GM19463 (cell line): ENCODE measurements at regions not wholly inside any gene's neighbourhood (a gene's known extent, or its start where the extent isn't known, plus 50 kb on each side); places are given as distances from the start of the nearest gene placed in this dataset.

Experiments
- ATAC-seq: cut with Tn5 transposase; IDR thresholded peaks from one replicate; pipeline ENCODE4 v1.9.1; 2021; ENCODE audit warnings: mild to moderate bottlenecking, moderate library complexity; ENCODE audit not compliant: unreplicated experiment

GRCh38 chr16:82414476-82414875 is 212.3 kb upstream of the CDH13 start:
- no peak for ATAC-seq

GRCh38 chr16:82412770-82413169 is 214.0 kb upstream of the CDH13 start:
- ATAC-seq, result no peak

- no peak for ATAC-seq
Measured at GRCh38 chr16:82405736-82406135, 221.0 kb upstream of the CDH13 start.

- no peak for ATAC-seq
Measured at GRCh38 chr16:82404586-82405315, 222.0 kb upstream of the CDH13 start.

GRCh38 chr16:82402665-82403218 is 224.0 kb upstream of the CDH13 start:
- no peak for ATAC-seq

- no peak for ATAC-seq
Measured at GRCh38 chr16:82400046-82400445, 226.7 kb upstream of the CDH13 start.

- ATAC-seq, result no peak
Measured at GRCh38 chr16:82396509-82396908, 226.5 kb upstream of the MPHOSPH6 start.

- ATAC-seq, result no peak
Measured at GRCh38 chr16:82395212-82395611, 225.2 kb upstream of the MPHOSPH6 start.

- ATAC-seq, result no peak
Measured at GRCh38 chr16:82391690-82392089, 221.7 kb upstream of the MPHOSPH6 start.

GRCh38 chr16:82389956-82390650 is 220.1 kb upstream of the MPHOSPH6 start:
- ATAC-seq, result no peak

- ATAC-seq, result no peak
Measured at GRCh38 chr16:82386761-82387160, 216.7 kb upstream of the MPHOSPH6 start.

- no peak for ATAC-seq
Measured at GRCh38 chr16:82384949-82385348, 214.9 kb upstream of the MPHOSPH6 start.

- no peak for ATAC-seq
Measured at GRCh38 chr16:82384017-82384416, 214.0 kb upstream of the MPHOSPH6 start.

- no peak for ATAC-seq
Measured at GRCh38 chr16:82382521-82382920, 212.5 kb upstream of the MPHOSPH6 start.

GRCh38 chr16:82379551-82379950 is 209.5 kb upstream of the MPHOSPH6 start:
- ATAC-seq, result no peak

GRCh38 chr16:82373976-82374375 is 204.0 kb upstream of the MPHOSPH6 start:
- no peak for ATAC-seq

GRCh38 chr16:82370282-82370681 is 200.3 kb upstream of the MPHOSPH6 start:
- ATAC-seq, result no peak

GRCh38 chr16:82368041-82368440 is 198.0 kb upstream of the MPHOSPH6 start:
- no peak for ATAC-seq

GRCh38 chr16:82366462-82366861 is 196.4 kb upstream of the MPHOSPH6 start:
- no peak for ATAC-seq

GRCh38 chr16:82364690-82365089 is 194.7 kb upstream of the MPHOSPH6 start:
- ATAC-seq, result no peak

GRCh38 chr16:82363026-82363816 is 193.2 kb upstream of the MPHOSPH6 start:
- no peak for ATAC-seq
